HCT116 (cell line): ENCODE measurements at regions not wholly inside any gene's neighbourhood (a gene's known extent, or its start where the extent isn't known, plus 50 kb on each side); places are given as distances from the start of the nearest gene placed in this dataset.

Experiments used
- ATAC-seq: fragments of 200-7000 bp; cut with Tn5 transposase; 2 replicates; pipeline ENCODE4 v1.9.1; 2020; ENCODE audit warnings: mild to moderate bottlenecking, moderate library complexity
- BruUV-seq: library from RNA; stranded (reverse); fragments of 400-500 nt; replicated peaks from 2 replicates; lab custom pipeline; 2021; lab: Mats Ljungman, UMichigan
- CTCF ChIA-PET: fragments of 300-600 bp; sonication (Branson Sonifier 250); formaldehyde crosslinking; loops from one replicate; lab custom pipeline; 2021; ENCODE audit warnings: antibody characterized with exemption; lab: Charles Lee
- POLR2A ChIA-PET: fragments of 300-600, 350-600 bp; sonication (Branson Sonifier 250); formaldehyde crosslinking; loops from one replicate; lab custom pipeline; 2021; ENCODE audit warnings: antibody characterized with exemption; lab: Charles Lee
- RAD21 ChIA-PET, 2 experiments: fragments of 300-600 bp; sonication (Branson Sonifier 250); formaldehyde crosslinking; loops; one replicate each; lab custom pipeline; 2023; ENCODE audit warnings: low total read pairs in 2 of 2; ENCODE audit not compliant: uncharacterized antibody in 2 of 2, unreplicated experiment in 2 of 2, low non-redundant PET in 1 of 2; lab: Charles Lee
- DNase-seq: peaks from one replicate; pipeline ENCODE4 v3.0.0-alpha.2; 2010; ENCODE audit warnings: low read depth, low spot score
- H2AFZ ChIP-seq: fragments of 200-600 bp; shearing (Covaris generic), sonication (generic); 2 replicates; pipeline ENCODE4 v1.6.1; 2017; ENCODE audit warnings: low read depth, mixed run types, mixed read lengths, antibody characterized with exemption, low read length; ENCODE audit not compliant: poor library complexity, severe bottlenecking
- H3K27ac ChIP-seq: 2 replicates; pipeline ENCODE4 v1.5.1; 2012; ENCODE audit warnings: low read depth, low read length
- H3K27me3 ChIP-seq: fragments of 200-600 bp; sonication (generic); 2 replicates; pipeline ENCODE4 v1.6.1; 2016; ENCODE audit warnings: mixed run types, low read length, mixed read lengths; ENCODE audit not compliant: insufficient read depth
- H3K36me3 ChIP-seq, 2 experiments: fragments of 200-500 bp in 1 of 2; fragments of 200-600 bp in 1 of 2; sonication (Bioruptor generic) in 1 of 2; sonication (generic) in 1 of 2; 2 replicates each; pipeline versions ENCODE4 v1.5.1 to v1.6.1; 2014 to 2016; ENCODE audit warnings: low read length in 2 of 2, inconsistent platforms in 1 of 2, mixed read lengths in 1 of 2, mixed run types in 1 of 2; ENCODE audit not compliant: insufficient read depth in 2 of 2, control insufficient read depth in 1 of 2
- H3K4me1 ChIP-seq, 2 experiments: fragments of 200-600 bp in 1 of 2; sonication (generic) in 1 of 2; 2 replicates each; pipeline versions ENCODE4 v1.5.1 to v1.6.1; 2012 to 2017; ENCODE audit warnings: low read length in 2 of 2, inconsistent platforms in 1 of 2, mild to moderate bottlenecking in 1 of 2, mixed read lengths in 1 of 2, mixed run types in 1 of 2, moderate library complexity in 1 of 2; ENCODE audit not compliant: insufficient read depth in 2 of 2, control insufficient read depth in 1 of 2
- H3K4me2 ChIP-seq: fragments of 200-600 bp; sonication (generic); 2 replicates; pipeline ENCODE4 v1.6.1; 2017; ENCODE audit warnings: mixed run types, low read length, mixed read lengths
- H3K4me3 ChIP-seq, 2 experiments: fragments of 200-600 bp in 1 of 2; sonication (generic) in 1 of 2; replicated peaks in 1 of 2; 2 replicates each; pipeline ENCODE4 v1.5.1; 2011 to 2016; ENCODE audit warnings: low read length in 2 of 2, control low read depth in 1 of 2, low read depth in 1 of 2, mild to moderate bottlenecking in 1 of 2, mixed read lengths in 1 of 2, mixed run types in 1 of 2
- H3K79me2 ChIP-seq: fragments of 200-600 bp; sonication (generic); 2 replicates; pipeline ENCODE4 v1.6.1; 2017; ENCODE audit warnings: mild to moderate bottlenecking, mixed run types, low read length, moderate library complexity, mixed read lengths; ENCODE audit not compliant: insufficient read depth
- H3K9ac ChIP-seq: fragments of 200-600 bp; sonication (generic); 2 replicates; pipeline ENCODE4 v1.6.1; 2016; ENCODE audit warnings: low read length, mixed read lengths
- H3K9me2 ChIP-seq: fragments of 200-600 bp; sonication (generic), shearing (Covaris generic); 2 replicates; pipeline ENCODE4 v1.6.1; 2017; ENCODE audit warnings: mixed run types, mild to moderate bottlenecking, moderate library complexity; ENCODE audit not compliant: insufficient read depth
- H3K9me3 ChIP-seq, 2 experiments: fragments of 200-500 bp in 1 of 2; fragments of 200-600 bp in 1 of 2; sonication (Bioruptor generic) in 1 of 2; sonication (generic) in 1 of 2; 2 replicates each; pipeline ENCODE4 v1.6.1; 2014 to 2017; ENCODE audit warnings: low read length in 2 of 2, mixed read lengths in 2 of 2, inconsistent platforms in 1 of 2, low read depth in 1 of 2, mild to moderate bottlenecking in 1 of 2, mixed run types in 1 of 2, moderate library complexity in 1 of 2; ENCODE audit not compliant: control insufficient read depth in 1 of 2, insufficient read depth in 1 of 2
- H4K20me1 ChIP-seq: fragments of 200-600 bp; sonication (generic), shearing (Covaris generic); 2 replicates; pipeline ENCODE4 v1.6.1; 2017; ENCODE audit warnings: mixed run types, mild to moderate bottlenecking, moderate library complexity; ENCODE audit not compliant: insufficient read depth
- CBX3 ChIP-seq: IDR thresholded peaks from 2 replicates; pipeline ENCODE4 v1.6.1; 2012; ENCODE audit warnings: low read depth
- ELF1 ChIP-seq: IDR thresholded peaks from 2 replicates; pipeline ENCODE4 v1.6.1; 2012; ENCODE audit warnings: low read depth, borderline replicate concordance
- EZH2 ChIP-seq: fragments of 200-600 bp; sonication (generic); IDR thresholded peaks from 2 replicates; pipeline ENCODE4 v1.6.1; 2017; ENCODE audit warnings: antibody characterized with exemption, mixed run types
- FOSL1 ChIP-seq: IDR thresholded peaks from 2 replicates; pipeline ENCODE4 v1.6.1; 2012; ENCODE audit warnings: low read depth
- JUND ChIP-seq: IDR thresholded peaks from 2 replicates; pipeline ENCODE4 v1.6.1; 2012
- POLR2AphosphoS5 ChIP-seq: IDR thresholded peaks from 2 replicates; pipeline ENCODE4 v1.6.1; 2011; ENCODE audit warnings: mild to moderate bottlenecking, low read depth, low read length, moderate library complexity
- SIN3A ChIP-seq: IDR thresholded peaks from 2 replicates; pipeline ENCODE4 v1.6.1; 2012; ENCODE audit warnings: low read depth
- intact Hi-C: fragments of 100-400 bp; cut with micrococcal nuclease; formaldehyde crosslinking; loops from 2 replicates; pipeline ENCODE4 v1.10.0; 2022
- TF ChIP-seq, protein P1 (sequence below): IDR thresholded peaks from 2 replicates; pipeline ENCODE4 v1.6.1; 2012
- TF ChIP-seq, protein P2 (sequence below): IDR thresholded peaks from 2 replicates; pipeline ENCODE4 v1.6.1; 2012
- TF ChIP-seq, protein P3 (sequence below): IDR thresholded peaks from 2 replicates; pipeline ENCODE4 v1.6.1; 2011; ENCODE audit warnings: mild to moderate bottlenecking, low read length, moderate library complexity; ENCODE audit not compliant: insufficient replicate concordance; ENCODE audit errors: extremely low read depth

DNA sequence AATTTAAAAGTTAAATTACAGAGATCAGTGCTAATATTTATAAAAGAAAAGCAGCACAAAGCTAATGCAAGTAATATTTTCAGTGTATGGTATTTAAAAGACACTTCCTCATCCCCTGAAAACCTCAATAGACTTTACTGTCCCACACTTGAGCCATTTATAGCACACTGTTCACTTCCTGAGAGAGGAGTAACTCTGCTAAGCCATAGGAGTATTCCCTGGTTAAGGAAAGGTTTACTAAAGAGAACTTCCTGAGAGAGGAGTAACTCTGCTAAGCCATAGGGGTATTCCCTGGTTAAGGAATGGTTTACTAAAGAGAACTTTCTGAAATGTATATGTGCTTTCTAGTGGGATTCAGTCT, 159.4 kb downstream of the NHLRC3 start:
- no peaks in the 10 kb centered on the region for H3K79me2 ChIP-seq
- POLR2A ChIA-PET, result no interaction called here
- no peaks in the 10 kb centered on the region for H3K4me1 ChIP-seq
- no TSS peak for BruUV-seq
- CTCF ChIA-PET, result no interaction called here
- no peaks in the 10 kb centered on the region for H4K20me1 ChIP-seq
- H3K9me3 ChIP-seq, result no peaks in the 10 kb centered on the region
- TF ChIP-seq, protein P1, sequence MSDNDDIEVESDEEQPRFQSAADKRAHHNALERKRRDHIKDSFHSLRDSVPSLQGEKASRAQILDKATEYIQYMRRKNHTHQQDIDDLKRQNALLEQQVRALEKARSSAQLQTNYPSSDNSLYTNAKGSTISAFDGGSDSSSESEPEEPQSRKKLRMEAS, result no peak
- no peak for TF ChIP-seq SIN3A
- no peak for TF ChIP-seq JUND
- TF ChIP-seq POLR2AphosphoS5, result no peak
- TF ChIP-seq CBX3, result no peak
- TF ChIP-seq, protein P2, sequence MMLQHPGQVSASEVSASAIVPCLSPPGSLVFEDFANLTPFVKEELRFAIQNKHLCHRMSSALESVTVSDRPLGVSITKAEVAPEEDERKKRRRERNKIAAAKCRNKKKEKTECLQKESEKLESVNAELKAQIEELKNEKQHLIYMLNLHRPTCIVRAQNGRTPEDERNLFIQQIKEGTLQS, result no peak
- no peak for TF ChIP-seq EZH2
- TF ChIP-seq ELF1, result no peak
- TF ChIP-seq FOSL1, result no peak
- TF ChIP-seq, protein P3, sequence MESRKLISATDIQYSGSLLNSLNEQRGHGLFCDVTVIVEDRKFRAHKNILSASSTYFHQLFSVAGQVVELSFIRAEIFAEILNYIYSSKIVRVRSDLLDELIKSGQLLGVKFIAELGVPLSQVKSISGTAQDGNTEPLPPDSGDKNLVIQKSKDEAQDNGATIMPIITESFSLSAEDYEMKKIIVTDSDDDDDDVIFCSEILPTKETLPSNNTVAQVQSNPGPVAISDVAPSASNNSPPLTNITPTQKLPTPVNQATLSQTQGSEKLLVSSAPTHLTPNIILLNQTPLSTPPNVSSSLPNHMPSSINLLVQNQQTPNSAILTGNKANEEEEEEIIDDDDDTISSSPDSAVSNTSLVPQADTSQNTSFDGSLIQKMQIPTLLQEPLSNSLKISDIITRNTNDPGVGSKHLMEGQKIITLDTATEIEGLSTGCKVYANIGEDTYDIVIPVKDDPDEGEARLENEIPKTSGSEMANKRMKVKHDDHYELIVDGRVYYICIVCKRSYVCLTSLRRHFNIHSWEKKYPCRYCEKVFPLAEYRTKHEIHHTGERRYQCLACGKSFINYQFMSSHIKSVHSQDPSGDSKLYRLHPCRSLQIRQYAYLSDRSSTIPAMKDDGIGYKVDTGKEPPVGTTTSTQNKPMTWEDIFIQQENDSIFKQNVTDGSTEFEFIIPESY, result no peak
- TF ChIP-seq, all 23 proteins: peak for 0
- Histone ChIP-seq H3K4me2 (no peak overlapping the region), H2AFZ (no peak overlapping the region), H3K27ac (no peak overlapping the region), H3K36me3 (no peaks in the 10 kb centered on the region), H3K9ac (no peak overlapping the region), H3K4me3 (no peak overlapping the region), H3K9me2 (no peaks in the 10 kb centered on the region), H3K27me3 (peaks cover 25% of the 10 kb centered on the region)
- intact Hi-C loops, result no loop called here
- DNase-seq, result no peak
- no peak for ATAC-seq
- RAD21 ChIA-PET, result no interaction called here
